Activated naive CD8-positive, alpha-beta T cell treated with anti-CD3 and anti-CD28 coated beads, Interleukin-2, amount 50 U/mL, for 24 hours (primary cell): ENCODE measurements at regions not wholly inside any gene's neighbourhood (a gene's known extent, or its start where the extent isn't known, plus 50 kb on each side); places are given as distances from the start of the nearest gene placed in this dataset.

ENCODE experiments used
- ATAC-seq: fragments of 150-1000 bp; cut with Tn5 transposase; one replicate; pipeline ENCODE4 v1.10.0; 2021
- DNase-seq: peaks from one replicate; pipeline ENCODE4 v3.0.0; 2021
- H3K27ac Mint-ChIP-seq: one replicate; pipeline ENCODE4 v1.8.0; 2021; ENCODE audit warnings: mild to moderate bottlenecking, mixed read lengths
- H3K27me3 Mint-ChIP-seq: one replicate; pipeline ENCODE4 v1.8.0; 2021; ENCODE audit warnings: mixed read lengths
- H3K36me3 Mint-ChIP-seq: one replicate; pipeline ENCODE4 v1.8.0; 2021; ENCODE audit warnings: low read depth, mixed read lengths
- H3K4me1 Mint-ChIP-seq: one replicate; pipeline ENCODE4 v1.8.0; 2021; ENCODE audit warnings: mixed read lengths
- H3K4me3 Mint-ChIP-seq: one replicate; pipeline ENCODE4 v1.8.0; 2021; ENCODE audit warnings: mild to moderate bottlenecking, moderate library complexity, mixed read lengths
- H3K9me3 Mint-ChIP-seq: one replicate; pipeline ENCODE4 v1.8.0; 2021; ENCODE audit warnings: mixed read lengths

DNA sequence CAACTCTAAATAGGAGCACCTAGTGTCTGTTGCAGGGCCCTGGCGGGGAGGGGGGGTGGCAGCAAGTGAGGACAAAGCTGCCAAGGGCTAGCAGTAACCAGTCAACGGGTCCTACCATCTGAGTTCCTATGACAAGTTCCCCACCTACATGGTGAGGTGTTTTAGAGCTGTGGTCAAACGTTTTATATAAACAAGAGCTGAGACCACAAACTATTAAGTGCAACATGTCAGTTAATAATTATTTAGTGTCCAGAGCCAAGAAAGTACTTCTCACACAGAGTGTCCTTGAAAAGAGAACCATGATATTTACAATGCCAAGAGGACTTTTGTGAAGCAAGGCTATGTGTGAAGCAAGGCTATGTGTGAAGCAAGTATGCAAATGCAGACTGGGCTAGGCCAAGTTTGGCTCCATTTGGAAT is 434.7 kb downstream of the TNS3 start:
- no peak for DNase-seq
- ATAC-seq = no peak
- no peaks in the 10 kb centered on the region for H3K4me1 Mint-ChIP-seq
- H3K9me3 Mint-ChIP-seq = no peaks in the 10 kb centered on the region
- no peaks in the 10 kb centered on the region for H3K27me3 Mint-ChIP-seq
- no peak overlapping the region for H3K27ac Mint-ChIP-seq
- no peak overlapping the region for H3K4me3 Mint-ChIP-seq
- no peaks in the 10 kb centered on the region for H3K36me3 Mint-ChIP-seq

DNA sequence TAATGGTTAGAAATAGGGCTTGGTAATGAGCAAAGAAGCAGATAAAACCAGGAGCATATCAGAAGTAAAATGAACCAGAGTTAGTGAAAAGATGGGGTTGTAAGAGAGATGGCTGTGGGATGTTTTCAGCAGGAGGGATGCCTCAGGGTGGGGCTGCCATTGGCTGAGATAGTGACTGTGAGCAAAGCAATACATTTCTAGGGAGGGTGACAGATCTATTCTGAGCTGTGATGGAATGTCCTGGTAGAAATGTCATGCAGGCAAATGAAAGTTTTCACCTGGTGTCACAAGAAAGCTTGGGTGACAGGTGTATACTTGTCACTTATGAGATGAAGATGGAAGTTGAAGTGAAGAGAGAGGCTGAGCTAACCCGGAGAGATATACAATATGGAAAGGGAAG is 435.9 kb downstream of the TNS3 start:
- H3K27me3 Mint-ChIP-seq = no peaks in the 10 kb centered on the region
- no peaks in the 10 kb centered on the region for H3K4me1 Mint-ChIP-seq
- DNase-seq = no peak

DNA sequence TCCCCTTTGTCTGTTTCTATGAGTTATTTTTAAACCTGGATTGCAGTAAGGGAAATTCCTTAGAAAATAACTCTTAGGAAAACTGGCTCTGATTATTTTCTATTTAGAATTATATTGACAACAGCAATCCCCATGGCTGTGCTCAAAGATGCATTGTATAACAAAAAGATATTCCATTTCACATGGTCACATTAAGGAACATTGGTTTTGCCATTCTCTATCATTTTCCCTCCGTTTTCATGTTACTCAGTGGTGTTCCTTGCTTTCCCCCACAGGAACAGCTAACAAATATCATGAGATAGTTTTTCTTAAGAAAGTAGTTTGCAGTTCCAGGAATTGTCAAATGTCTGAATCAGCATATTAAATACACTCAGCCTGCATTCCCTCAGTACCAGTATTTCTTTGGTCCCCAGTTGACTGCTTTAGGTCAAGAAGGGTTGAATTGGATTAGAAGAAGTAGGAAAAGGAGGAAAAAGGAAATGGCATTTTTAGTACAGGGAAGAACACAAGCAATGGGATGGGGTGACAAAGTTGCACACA is 436.7 kb downstream of the TNS3 start:
- H3K27ac Mint-ChIP-seq = no peak overlapping the region
- no peaks in the 10 kb centered on the region for H3K9me3 Mint-ChIP-seq
- no peak for ATAC-seq
- H3K4me1 Mint-ChIP-seq = no peaks in the 10 kb centered on the region
- H3K36me3 Mint-ChIP-seq = no peaks in the 10 kb centered on the region
- no peaks in the 10 kb centered on the region for H3K27me3 Mint-ChIP-seq
- DNase-seq = no peak
- H3K4me3 Mint-ChIP-seq = no peak overlapping the region

More for the DNA sequence above, 435.9 kb downstream of the TNS3 start:
- no peak for ATAC-seq
- no peak overlapping the region for H3K4me3 Mint-ChIP-seq
- H3K9me3 Mint-ChIP-seq = no peaks in the 10 kb centered on the region
- H3K27ac Mint-ChIP-seq = no peak overlapping the region
- no peaks in the 10 kb centered on the region for H3K36me3 Mint-ChIP-seq

DNA sequence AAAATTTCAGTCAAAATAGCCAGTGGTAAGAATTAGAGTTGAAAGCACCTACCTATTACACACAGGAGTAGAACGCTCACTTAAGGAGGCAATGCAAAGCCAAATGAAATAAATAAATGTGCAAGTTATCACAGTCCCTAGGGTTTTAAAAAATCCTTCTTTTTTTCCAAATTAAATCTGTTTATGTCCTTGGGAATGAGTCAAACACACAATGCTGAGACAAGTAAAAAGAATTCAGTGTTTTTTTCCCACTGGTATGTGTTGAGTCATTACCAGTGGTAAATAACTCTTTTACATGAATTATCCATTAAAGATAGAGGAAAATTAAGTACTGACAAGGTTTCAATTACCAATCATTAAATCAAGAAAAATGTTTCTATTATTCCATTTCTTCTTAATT is 438.6 kb downstream of the TNS3 start:
- Mint-ChIP-seq H3K9me3 (peaks cover 4% of the 10 kb centered on the region), H3K27me3 (peaks cover 2% of the 10 kb centered on the region), H3K4me1 (no peaks in the 10 kb centered on the region), H3K4me3 (no peak overlapping the region), H3K27ac (no peak overlapping the region), H3K36me3 (no peaks in the 10 kb centered on the region)
- ATAC-seq (no peak), DNase-seq (no peak)

DNA sequence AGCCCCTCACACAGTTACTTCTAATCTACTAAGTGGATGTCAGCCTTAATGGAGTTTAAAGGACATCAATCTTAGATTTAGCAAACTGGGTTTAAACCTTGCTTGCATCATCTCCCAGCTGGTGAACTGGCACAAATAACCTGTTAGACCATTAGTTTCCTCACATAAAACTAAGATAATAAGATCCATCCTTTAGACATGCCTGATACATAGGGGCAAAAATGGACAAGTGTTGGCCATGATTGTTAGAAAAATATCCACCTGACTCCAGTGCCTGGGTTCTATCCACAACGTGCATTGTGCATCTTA is 439.1 kb downstream of the TNS3 start:
- Mint-ChIP-seq H3K4me1 (no peaks in the 10 kb centered on the region), H3K27ac (no peak overlapping the region), H3K36me3 (no peaks in the 10 kb centered on the region), H3K9me3 (peaks cover 4% of the 10 kb centered on the region), H3K27me3 (peaks cover 4% of the 10 kb centered on the region), H3K4me3 (no peak overlapping the region)
- no peak for DNase-seq
- ATAC-seq = no peak

DNA sequence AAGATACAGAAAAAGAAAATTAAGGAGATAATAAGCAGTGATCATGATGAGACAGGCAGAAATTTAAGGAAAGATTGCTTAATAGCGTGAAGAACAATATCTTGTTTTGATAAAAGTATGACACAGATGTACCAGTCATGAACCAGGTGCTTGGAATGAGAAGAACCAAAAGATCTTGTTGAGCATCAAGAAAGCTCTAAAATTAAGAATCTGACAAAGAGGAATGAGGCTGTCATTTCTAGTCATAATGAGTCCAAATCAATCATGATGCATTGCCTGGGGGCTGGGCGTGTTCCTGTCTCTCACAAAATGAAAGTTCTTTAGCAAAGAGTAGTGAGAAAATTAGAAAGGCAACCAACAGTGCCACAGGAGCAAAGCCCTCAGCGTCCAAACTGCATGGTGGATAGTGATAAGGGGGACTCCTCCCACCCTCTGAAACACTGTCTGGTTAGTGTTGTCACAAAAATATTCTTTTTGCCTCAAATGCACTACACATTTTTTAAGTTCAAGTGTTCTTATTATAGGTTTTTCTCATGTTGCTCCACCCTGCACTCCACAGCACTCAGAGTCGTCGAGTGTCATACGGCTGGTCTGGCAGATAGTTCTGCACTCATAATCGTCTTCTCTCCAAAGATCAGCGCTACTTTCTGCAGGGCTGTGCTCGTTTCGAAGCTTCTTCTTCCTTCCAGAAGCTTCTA is 439.6 kb downstream of the TNS3 start:
- Mint-ChIP-seq H3K36me3 (no peaks in the 10 kb centered on the region), H3K4me1 (no peaks in the 10 kb centered on the region), H3K9me3 (peaks cover 4% of the 10 kb centered on the region), H3K27me3 (peaks cover 5% of the 10 kb centered on the region), H3K4me3 (no peak overlapping the region), H3K27ac (no peak overlapping the region)
- DNase-seq (no peak), ATAC-seq (no peak)

DNA sequence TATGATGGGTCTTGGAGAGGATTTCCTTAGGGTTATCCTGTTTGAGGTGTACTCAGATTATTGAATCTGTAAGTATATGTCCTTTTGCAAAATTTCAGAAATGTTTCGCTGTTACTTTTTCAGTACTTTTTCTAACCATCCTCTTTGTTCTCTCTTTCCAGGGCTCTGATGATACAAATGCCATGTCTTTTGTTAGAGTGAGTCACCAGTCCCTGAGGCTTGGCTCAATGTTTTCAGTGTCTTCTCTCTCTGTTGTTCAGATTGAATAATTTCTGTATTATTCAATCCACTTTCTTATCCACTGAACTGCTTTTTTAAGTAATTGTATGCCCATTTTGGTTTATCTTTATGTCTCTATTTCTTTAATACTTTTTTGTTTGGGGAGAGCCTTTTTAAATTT is 449.4 kb downstream of the TNS3 start:
- Mint-ChIP-seq H3K4me1 (no peaks in the 10 kb centered on the region), H3K36me3 (no peaks in the 10 kb centered on the region), H3K4me3 (no peak overlapping the region), H3K27me3 (peaks cover 5% of the 10 kb centered on the region), H3K9me3 (no peaks in the 10 kb centered on the region), H3K27ac (no peak overlapping the region)
- DNase-seq (no peak), ATAC-seq (no peak)

DNA sequence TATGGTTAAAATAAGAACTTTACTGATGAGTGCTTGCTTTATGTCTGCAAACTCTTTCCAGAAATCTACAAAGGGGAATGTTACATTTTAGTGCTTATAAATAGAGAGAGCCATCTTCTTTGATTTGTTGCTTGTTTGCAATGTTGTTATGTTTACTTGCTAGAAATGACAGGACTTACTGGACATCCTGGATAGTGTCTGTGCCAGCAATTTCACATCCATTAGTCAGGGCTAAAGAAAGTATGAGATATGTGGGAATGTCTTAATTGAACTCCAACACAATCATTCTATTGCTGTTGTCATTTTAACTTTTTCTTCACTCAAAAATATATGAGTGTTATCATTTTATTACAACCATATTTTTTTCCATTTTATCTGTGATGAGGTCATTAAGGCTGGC is 453.2 kb downstream of the TNS3 start:
- DNase-seq (no peak), ATAC-seq (no peak)
- no peak overlapping the region for H3K4me3 Mint-ChIP-seq
- no peaks in the 10 kb centered on the region for H3K4me1 Mint-ChIP-seq
- H3K9me3 Mint-ChIP-seq = no peaks in the 10 kb centered on the region
- H3K36me3 Mint-ChIP-seq = no peaks in the 10 kb centered on the region
- no peak overlapping the region for H3K27ac Mint-ChIP-seq
- H3K27me3 Mint-ChIP-seq = peaks cover 5% of the 10 kb centered on the region

DNA sequence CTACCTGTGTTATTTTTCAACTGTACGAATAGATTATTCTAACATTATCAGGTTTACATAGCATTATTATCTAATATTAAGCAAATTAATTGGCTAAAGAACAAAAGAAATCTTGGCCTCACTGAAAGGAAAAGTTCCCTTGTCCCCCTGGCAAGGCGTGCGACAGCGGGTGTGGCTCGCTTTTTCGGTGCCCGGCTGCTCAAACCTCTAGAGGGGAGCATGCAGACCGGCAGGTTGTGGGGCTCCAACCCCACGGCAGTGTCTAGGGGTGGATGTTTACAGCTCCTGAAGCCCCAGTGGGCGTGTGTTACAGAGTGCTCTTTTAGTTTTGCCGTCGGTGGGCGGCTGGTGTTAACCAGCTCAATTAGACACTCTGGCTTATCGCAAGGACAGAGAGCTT is 456.4 kb downstream of the TNS3 start:
- no peak for DNase-seq
- Mint-ChIP-seq H3K27me3 (peaks cover 1% of the 10 kb centered on the region), H3K36me3 (no peaks in the 10 kb centered on the region), H3K4me1 (no peaks in the 10 kb centered on the region), H3K9me3 (no peaks in the 10 kb centered on the region), H3K4me3 (no peak overlapping the region), H3K27ac (no peak overlapping the region)
- no peak for ATAC-seq

DNA sequence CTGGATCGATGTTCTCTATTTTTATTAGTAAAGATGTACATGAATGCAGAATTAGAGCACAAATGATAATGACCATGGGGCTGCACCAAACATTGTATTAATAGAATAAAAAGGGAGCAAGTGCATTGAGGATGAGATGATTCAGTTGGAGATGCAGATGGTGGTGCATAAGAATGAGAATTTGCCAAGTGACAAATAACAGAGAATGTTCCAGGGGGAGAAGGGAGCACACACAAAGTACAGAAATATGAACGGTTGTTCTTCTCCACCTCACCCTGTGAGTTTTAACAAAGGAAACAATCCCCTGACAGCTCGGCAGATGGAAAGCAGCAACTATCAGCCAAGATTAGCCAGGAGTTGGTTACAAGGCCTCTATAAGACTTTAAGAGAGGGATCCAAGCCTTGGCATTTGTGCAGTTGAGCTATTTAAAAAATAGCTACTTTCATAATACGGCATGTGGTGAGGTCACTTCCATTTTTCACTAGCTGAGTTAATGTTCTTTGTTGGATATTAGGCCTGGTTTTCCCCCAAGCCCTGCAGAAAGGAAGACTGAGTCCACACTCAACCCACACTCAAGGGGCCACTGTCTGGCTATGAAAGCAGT is 462.5 kb downstream of the TNS3 start:
- Mint-ChIP-seq H3K4me3 (no peak overlapping the region), H3K9me3 (no peaks in the 10 kb centered on the region), H3K27ac (no peak overlapping the region), H3K4me1 (no peaks in the 10 kb centered on the region), H3K36me3 (no peaks in the 10 kb centered on the region), H3K27me3 (peaks cover 2% of the 10 kb centered on the region)
- DNase-seq (no peak), ATAC-seq (no peak)

DNA sequence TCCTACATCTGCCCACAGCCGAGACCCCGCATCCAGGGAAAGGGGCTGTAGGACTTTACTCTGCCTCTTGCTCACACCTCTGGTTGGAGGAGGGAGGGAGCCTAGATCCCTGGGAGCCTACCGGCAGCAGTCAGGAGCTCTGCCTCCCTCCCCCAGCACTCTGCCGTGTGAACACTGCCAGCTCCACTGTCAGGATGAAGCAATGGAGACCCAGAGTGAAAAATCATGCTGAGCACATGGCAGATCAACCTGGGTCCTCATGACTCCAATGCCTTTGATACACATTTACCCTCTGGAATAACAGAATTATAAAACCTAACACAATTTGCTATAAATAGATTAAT is 477.7 kb downstream of the TNS3 start:
- Mint-ChIP-seq H3K9me3 (no peaks in the 10 kb centered on the region), H3K27ac (no peak overlapping the region), H3K36me3 (no peaks in the 10 kb centered on the region), H3K4me1 (no peaks in the 10 kb centered on the region), H3K27me3 (no peaks in the 10 kb centered on the region), H3K4me3 (no peak overlapping the region)
- ATAC-seq (no peak), DNase-seq (no peak)

DNA sequence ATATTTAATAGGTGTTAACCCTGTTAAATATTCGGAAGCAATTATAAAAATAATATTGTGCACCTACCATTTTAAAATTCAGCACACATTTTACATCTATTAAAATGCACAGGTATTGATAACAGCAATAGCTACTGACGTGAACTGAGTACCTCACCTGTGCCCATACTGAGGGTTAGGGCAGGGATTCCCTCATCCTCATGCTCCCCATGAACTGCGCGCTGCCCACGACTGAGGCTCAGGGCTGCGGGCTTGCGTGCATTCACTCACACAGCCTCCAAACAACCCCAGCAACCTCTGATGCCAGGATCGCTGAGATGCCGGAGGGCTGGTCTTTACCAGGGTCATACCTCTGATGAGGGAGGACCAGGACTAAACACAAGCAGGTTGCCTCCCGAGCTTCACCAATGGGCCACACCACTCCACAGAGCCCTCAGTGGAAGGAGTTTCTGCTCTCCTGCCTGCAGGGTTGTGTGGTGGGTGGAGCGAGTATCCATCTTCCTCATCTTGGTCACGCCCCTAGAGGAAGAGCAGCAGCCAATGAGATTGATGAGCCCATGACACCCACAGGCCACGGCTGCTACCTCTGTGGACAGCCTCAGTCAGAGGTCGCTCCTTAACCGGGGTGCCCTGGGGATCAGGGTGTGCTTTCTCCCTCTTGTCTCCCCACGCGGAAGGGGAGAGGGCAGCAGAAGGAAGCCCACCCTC is 478.3 kb downstream of the TNS3 start:
- Mint-ChIP-seq H3K27me3 (no peaks in the 10 kb centered on the region), H3K36me3 (no peaks in the 10 kb centered on the region), H3K27ac (no peak overlapping the region), H3K4me1 (no peaks in the 10 kb centered on the region), H3K9me3 (no peaks in the 10 kb centered on the region), H3K4me3 (no peak overlapping the region)
- no peak for DNase-seq
- peak; percentile 20 for ATAC-seq

DNA sequence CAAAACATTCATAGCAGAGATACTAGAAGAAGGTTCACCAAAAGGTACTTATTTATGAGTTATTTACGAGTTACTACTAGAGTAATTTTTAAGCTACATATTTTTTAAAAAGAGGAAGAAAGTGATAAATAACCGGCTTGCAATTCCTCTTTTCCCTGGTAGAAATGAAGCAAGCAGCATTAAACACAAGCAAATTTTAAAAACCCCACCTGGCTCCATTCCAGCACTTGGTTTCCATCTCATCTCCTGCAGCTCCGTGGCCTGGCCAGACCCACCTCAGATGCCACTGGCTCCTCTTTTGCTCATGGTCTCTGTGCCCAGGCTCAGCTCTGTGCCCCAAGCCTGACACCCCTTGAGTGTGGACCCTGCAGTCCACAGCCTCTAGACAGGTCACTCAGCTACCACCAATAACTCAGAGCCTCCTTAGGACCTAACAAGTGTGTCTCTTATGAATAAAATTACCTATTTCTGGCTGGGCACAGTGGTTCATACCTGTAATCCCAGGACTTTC is 479.5 kb downstream of the TNS3 start:
- Mint-ChIP-seq H3K9me3 (no peaks in the 10 kb centered on the region), H3K27ac (no peak overlapping the region), H3K27me3 (no peaks in the 10 kb centered on the region), H3K36me3 (no peaks in the 10 kb centered on the region), H3K4me1 (no peaks in the 10 kb centered on the region), H3K4me3 (no peak overlapping the region)
- no peak for DNase-seq
- ATAC-seq = no peak

DNA sequence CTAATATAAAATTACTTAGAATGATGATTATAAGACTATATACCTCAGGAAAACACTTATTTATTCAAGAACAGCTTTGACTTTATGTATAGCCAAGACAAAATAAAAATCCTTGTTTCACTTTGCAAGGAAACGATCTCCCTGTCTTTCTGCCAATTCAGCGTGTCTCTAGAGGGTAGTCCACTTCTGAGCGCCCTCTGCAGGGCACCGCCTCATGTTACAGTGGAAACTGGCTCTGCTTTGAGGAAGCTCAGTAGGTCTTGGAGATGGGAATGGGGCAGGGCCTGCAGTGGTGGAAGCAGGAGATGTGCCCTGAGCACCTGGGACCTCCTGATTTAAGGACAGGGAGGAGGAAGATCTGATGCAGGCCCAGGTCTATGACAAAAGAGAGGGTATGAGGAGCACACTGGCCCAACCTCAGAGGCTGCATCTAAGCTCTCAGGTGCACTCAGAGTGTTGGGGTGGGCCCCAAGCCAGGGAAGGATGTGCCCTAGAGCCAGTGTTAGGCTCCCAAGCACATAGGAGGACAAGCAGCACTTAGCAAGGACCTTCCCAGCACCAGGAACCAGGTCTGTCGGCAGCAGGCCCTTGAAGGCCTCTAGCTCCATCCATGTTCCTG is 481.0 kb downstream of the TNS3 start:
- Mint-ChIP-seq H3K4me1 (no peaks in the 10 kb centered on the region), H3K36me3 (no peaks in the 10 kb centered on the region), H3K4me3 (no peak overlapping the region), H3K27ac (no peak overlapping the region), H3K27me3 (no peaks in the 10 kb centered on the region), H3K9me3 (no peaks in the 10 kb centered on the region)
- ATAC-seq (no peak), DNase-seq (no peak)
